GM23338 (cell line): ENCODE measurements at regions not wholly inside any gene's neighbourhood (a gene's known extent, or its start where the extent isn't known, plus 50 kb on each side); places are given as distances from the start of the nearest gene placed in this dataset.
"Not testable (repeated sequence)": the region's sequence is repeated elsewhere in the genome, so short reads cannot be mapped to it uniquely, and the experiment has no call there.

ENCODE experiments used
- ATAC-seq: fragments of 200-7000 bp; cut with Tn5 transposase; 3 replicates; pipeline ENCODE4 v1.9.1; 2020
- DNase-seq: peaks from one replicate; pipeline ENCODE4 v3.0.0-alpha.2; 2015; ENCODE audit warnings: low spot score
- H2AFZ ChIP-seq: fragments of 200-600 bp; sonication (generic); 2 replicates; pipeline ENCODE4 v1.8.0; 2016; ENCODE audit warnings: antibody characterized with exemption, mild to moderate bottlenecking, moderate library complexity
- H3F3A ChIP-seq: fragments of 200-600 bp; sonication (generic); replicated peaks from 2 replicates; pipeline ENCODE4 v1.8.0; 2017; ENCODE audit warnings: antibody characterized with exemption, mixed run types, low read depth
- H3K27ac ChIP-seq: fragments of 200-600 bp; sonication (generic); 2 replicates; pipeline ENCODE4 v1.6.1; 2016; ENCODE audit warnings: low read depth
- H3K27me3 ChIP-seq: fragments of 200-600 bp; sonication (generic); 2 replicates; pipeline ENCODE4 v1.8.0; 2016; ENCODE audit warnings: mild to moderate bottlenecking, mixed run types, moderate library complexity; ENCODE audit not compliant: insufficient read depth
- H3K36me3 ChIP-seq: fragments of 200-600 bp; sonication (generic); 2 replicates; pipeline ENCODE4 v1.8.0; 2016; ENCODE audit warnings: mild to moderate bottlenecking; ENCODE audit not compliant: insufficient read depth
- H3K4me1 ChIP-seq: fragments of 200-600 bp; sonication (generic); 2 replicates; pipeline ENCODE4 v1.8.0; 2016; ENCODE audit warnings: mild to moderate bottlenecking, moderate library complexity; ENCODE audit not compliant: insufficient read depth
- H3K4me2 ChIP-seq: fragments of 200-600 bp; sonication (generic); 2 replicates; pipeline ENCODE4 v1.7.1; 2017; ENCODE audit warnings: mixed run types
- H3K4me3 ChIP-seq: fragments of 200-600 bp; sonication (generic); 2 replicates; pipeline ENCODE4 v1.6.1; 2016; ENCODE audit warnings: mixed run types
- H3K79me2 ChIP-seq: fragments of 200-600 bp; sonication (generic); replicated peaks from 2 replicates; pipeline ENCODE4 v1.8.0; 2017; ENCODE audit warnings: mild to moderate bottlenecking; ENCODE audit not compliant: insufficient read depth
- H3K9me2 ChIP-seq: fragments of 200-600 bp; sonication (generic); 2 replicates; pipeline ENCODE4 v1.8.0; 2017; ENCODE audit not compliant: insufficient read depth
- H4K20me1 ChIP-seq: fragments of 200-600 bp; sonication (generic); replicated peaks from 2 replicates; pipeline ENCODE4 v1.8.0; 2017; ENCODE audit warnings: mild to moderate bottlenecking; ENCODE audit not compliant: insufficient read depth
- H3K27ac Mint-ChIP-seq: 2 replicates; pipeline ENCODE4 v1.8.0; 2020; ENCODE audit warnings: inconsistent platforms, mild to moderate bottlenecking, moderate library complexity, mixed read lengths
- H3K27me3 Mint-ChIP-seq: 3 replicates; pipeline ENCODE4 v1.8.0; 2022; ENCODE audit warnings: low read depth, mild to moderate bottlenecking, moderate library complexity, mixed read lengths, inconsistent platforms; ENCODE audit not compliant: insufficient read depth, poor library complexity
- H3K36me3 Mint-ChIP-seq: 3 replicates; pipeline ENCODE4 v1.8.0; 2021; ENCODE audit warnings: low read depth, mild to moderate bottlenecking, inconsistent platforms, moderate library complexity, mixed read lengths
- H3K4me1 Mint-ChIP-seq: 3 replicates; pipeline ENCODE4 v1.8.0; 2020; ENCODE audit warnings: mild to moderate bottlenecking, inconsistent platforms, mixed read lengths
- H3K4me3 Mint-ChIP-seq: 3 replicates; pipeline ENCODE4 v1.8.0; 2021; ENCODE audit warnings: moderate library complexity, mild to moderate bottlenecking, inconsistent platforms, mixed read lengths
- H3K9me3 Mint-ChIP-seq: 3 replicates; pipeline ENCODE4 v1.8.0; 2020; ENCODE audit warnings: moderate library complexity, mild to moderate bottlenecking, inconsistent platforms, mixed read lengths
- EZH2 ChIP-seq: fragments of 200-600 bp; sonication (generic); IDR thresholded peaks from one replicate; pipeline ENCODE4 v1.8.0; 2017; ENCODE audit warnings: antibody characterized with exemption, mild to moderate bottlenecking, low read depth; ENCODE audit not compliant: unreplicated experiment
- EZH2phosphoT487 ChIP-seq: fragments of 200-600 bp; sonication (generic); IDR thresholded peaks from one replicate; pipeline ENCODE4 v1.8.1; 2018; ENCODE audit warnings: antibody characterized with exemption; ENCODE audit not compliant: unreplicated experiment
- JUNB ChIP-seq: IDR thresholded peaks from one replicate; pipeline ENCODE4 v1.6.1; 2016; ENCODE audit warnings: antibody characterized with exemption; ENCODE audit not compliant: unreplicated experiment
- NANOG ChIP-seq: IDR thresholded peaks from 2 replicates; pipeline ENCODE4 v1.6.1; 2016; ENCODE audit warnings: antibody characterized with exemption, borderline replicate concordance
- POLR2AphosphoS5 ChIP-seq: IDR thresholded peaks from 2 replicates; pipeline ENCODE4 v1.6.1; 2016; ENCODE audit warnings: antibody characterized with exemption, low read depth
- STAT1 ChIP-seq: IDR thresholded peaks from one replicate; pipeline ENCODE4 v1.6.1; 2016; ENCODE audit warnings: antibody characterized with exemption; ENCODE audit not compliant: unreplicated experiment
- ZNF114 ChIP-seq: fragments of 250-450 bp; sonication (Bioruptor Pico); IDR thresholded peaks from 2 replicates; pipeline ENCODE4 v1.5.0; 2020; ENCODE audit warnings: mild to moderate bottlenecking, moderate library complexity
- ZNF331 ChIP-seq: fragments of 250-450 bp; sonication (Bioruptor Pico); IDR thresholded peaks from 2 replicates; pipeline ENCODE4 v1.5.0; 2020; ENCODE audit warnings: low read depth, mild to moderate bottlenecking, moderate library complexity
- TF ChIP-seq, protein P1 (sequence below): IDR thresholded peaks from 2 replicates; pipeline ENCODE4 v1.6.1; 2016; ENCODE audit warnings: antibody characterized with exemption

GRCh38 chr1:219075121-219075879 lies 98.4 kb upstream of the LYPLAL1 start (continued):
- TF ChIP-seq, protein P1, sequence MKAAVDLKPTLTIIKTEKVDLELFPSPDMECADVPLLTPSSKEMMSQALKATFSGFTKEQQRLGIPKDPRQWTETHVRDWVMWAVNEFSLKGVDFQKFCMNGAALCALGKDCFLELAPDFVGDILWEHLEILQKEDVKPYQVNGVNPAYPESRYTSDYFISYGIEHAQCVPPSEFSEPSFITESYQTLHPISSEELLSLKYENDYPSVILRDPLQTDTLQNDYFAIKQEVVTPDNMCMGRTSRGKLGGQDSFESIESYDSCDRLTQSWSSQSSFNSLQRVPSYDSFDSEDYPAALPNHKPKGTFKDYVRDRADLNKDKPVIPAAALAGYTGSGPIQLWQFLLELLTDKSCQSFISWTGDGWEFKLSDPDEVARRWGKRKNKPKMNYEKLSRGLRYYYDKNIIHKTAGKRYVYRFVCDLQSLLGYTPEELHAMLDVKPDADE: no peak
- TF ChIP-seq NANOG: no peak
- TF ChIP-seq STAT1: no peak

GRCh38 chr1:219076326-219076937 lies 97.2 kb upstream of the LYPLAL1 start:
- Mint-ChIP-seq H3K4me1 (peaks cover 6% of the 10 kb centered on the region; the same call in 2 of the 3 replicates), H3K4me3 (no peak overlapping the region), H3K27me3 (no peaks in the 10 kb centered on the region), H3K27ac (peak overlapping the region; percentile 7; the same call in 1 of the 2 replicates), H3K9me3 (peaks cover 6% of the 10 kb centered on the region), H3K36me3 (peaks cover 6% of the 10 kb centered on the region; the same call in 1 of the 3 replicates)
- no peak overlapping the region for H2AFZ ChIP-seq
- no peak for ATAC-seq
- H3K4me1 ChIP-seq: peaks cover 14% of the 10 kb centered on the region
- DNase-seq: no peak
- H3F3A ChIP-seq: no peaks in the 10 kb centered on the region
- H3K79me2 ChIP-seq: no peaks in the 10 kb centered on the region
- no peak for TF ChIP-seq JUNB
- TF ChIP-seq EZH2: no peak
- no peak for TF ChIP-seq POLR2AphosphoS5
- TF ChIP-seq EZH2phosphoT487: no peak
- TF ChIP-seq ZNF114 (CRISPR knock-in tag): no peak
- no peak for TF ChIP-seq ZNF331
- H3K27ac ChIP-seq: no peak overlapping the region; the same call in 1 of the 2 replicates
- H3K4me3 ChIP-seq: no peak overlapping the region
- peak overlapping the region; percentile 44; the same call in 1 of the 2 replicates for H3K4me2 ChIP-seq
- H4K20me1 ChIP-seq: no peaks in the 10 kb centered on the region
- no peaks in the 10 kb centered on the region for H3K36me3 ChIP-seq
- H3K27me3 ChIP-seq: no peaks in the 10 kb centered on the region
- H3K9me2 ChIP-seq: no peaks in the 10 kb centered on the region

DNA sequence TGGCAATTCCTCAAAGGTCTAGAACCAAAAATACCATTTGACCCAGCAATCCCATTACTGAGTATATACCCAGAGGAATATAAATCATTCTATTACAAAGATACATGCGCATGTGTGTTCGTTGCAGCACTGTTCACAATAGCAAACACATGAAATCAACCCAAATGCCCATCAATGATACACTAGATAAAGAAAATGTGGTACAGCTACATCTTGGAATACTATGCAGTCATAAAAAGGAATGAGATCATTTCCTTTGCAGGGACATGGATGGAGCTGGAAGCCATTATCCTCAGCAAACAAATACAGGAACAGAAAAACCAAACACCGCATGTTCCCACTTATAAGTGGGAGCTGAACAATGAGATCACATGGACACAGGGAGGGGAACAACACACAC lies 95.9 kb upstream of the LYPLAL1 start:
- not testable (repeated sequence) for ATAC-seq

More for the DNA sequence above, 95.9 kb upstream of the LYPLAL1 start:
- peaks cover 14% of the 10 kb centered on the region for H3K4me1 ChIP-seq
- not testable (repeated sequence) for H3K36me3 Mint-ChIP-seq, H3K4me3 ChIP-seq, H3K4me3 Mint-ChIP-seq, H2AFZ ChIP-seq, DNase-seq, H3K9me2 ChIP-seq, H3K9me3 Mint-ChIP-seq, H4K20me1 ChIP-seq, H3K36me3 ChIP-seq, H3K27me3 ChIP-seq, H3K79me2 ChIP-seq, H3K4me2 ChIP-seq, H3K4me1 Mint-ChIP-seq, H3K27ac Mint-ChIP-seq, H3K27ac ChIP-seq, H3K27me3 Mint-ChIP-seq, H3F3A ChIP-seq
